H1 (cell line): ENCODE measurements at regions not wholly inside any gene's neighbourhood (a gene's known extent, or its start where the extent isn't known, plus 50 kb on each side); places are given as distances from the start of the nearest gene placed in this dataset.

Source experiments
- CREB1 ChIP-seq: IDR thresholded peaks from 2 replicates; pipeline ENCODE4 v1.6.1; 2012; ENCODE audit warnings: inconsistent platforms
- JUN ChIP-seq: IDR thresholded peaks from 2 replicates; pipeline ENCODE4 v1.6.1; 2011; ENCODE audit warnings: low read depth, mild to moderate bottlenecking, improper control_type of control experiment, low read length
- KDM1A ChIP-seq: fragments of 200-600, 300-600 bp; sonication (generic); IDR thresholded peaks from 2 replicates; pipeline ENCODE4 v1.7.1; 2016; ENCODE audit warnings: mild to moderate bottlenecking, low read length, borderline replicate concordance
- RBBP5 ChIP-seq: IDR thresholded peaks from 2 replicates; pipeline ENCODE4 v1.7.1; 2012; ENCODE audit warnings: low read depth, mild to moderate bottlenecking, inconsistent platforms, low read length, moderate library complexity, borderline replicate concordance
- SIN3A ChIP-seq, 2 experiments: IDR thresholded peaks in 1 of 2; conservative IDR thresholded peaks in 1 of 2; 2 replicates each; pipeline ENCODE4 v1.6.1; 2011 to 2012; ENCODE audit warnings: low read length in 2 of 2, improper control_type of control experiment in 1 of 2, low read depth in 1 of 2, mild to moderate bottlenecking in 1 of 2
- SP2 ChIP-seq: IDR thresholded peaks from 2 replicates; pipeline ENCODE4 v1.6.1; 2012; ENCODE audit warnings: mild to moderate bottlenecking, low read length, inconsistent platforms
- TF ChIP-seq, protein P1 (sequence below), 3 experiments: IDR thresholded peaks; 1 replicate in 2 of 3; 2 replicates in 1 of 3; pipeline versions ENCODE4 v1.5.1 to v1.6.1; 2011; ENCODE audit warnings: low read length in 3 of 3, mild to moderate bottlenecking in 3 of 3, inconsistent platforms in 2 of 3, low read depth in 1 of 3, moderate library complexity in 1 of 3; ENCODE audit not compliant: insufficient read depth in 1 of 3; ENCODE audit errors: control extremely low read depth in 1 of 3
- TF ChIP-seq, protein P2 (sequence below): IDR thresholded peaks from 2 replicates; pipeline ENCODE4 v1.6.1; 2011; ENCODE audit warnings: low read depth, mild to moderate bottlenecking, low read length; ENCODE audit not compliant: insufficient read depth

DNA sequence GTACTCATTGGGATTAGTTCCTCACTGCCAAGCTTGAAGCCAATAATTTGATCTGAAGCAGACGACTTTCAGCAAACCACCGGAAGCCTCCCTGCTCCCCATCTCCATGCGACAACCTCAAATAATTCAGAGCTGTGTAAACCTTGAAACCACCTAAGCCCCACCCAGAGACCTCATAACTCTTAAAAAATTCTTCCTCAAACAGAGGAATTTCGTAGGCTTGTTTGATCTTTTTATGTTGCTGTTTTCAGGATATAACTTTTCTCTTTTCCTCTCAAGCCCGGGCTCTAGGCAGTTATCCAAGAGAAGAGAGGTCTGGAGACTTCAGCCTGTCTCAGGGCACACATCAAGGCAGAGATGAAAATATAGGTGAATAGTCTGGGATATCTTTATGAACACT, 311.6 kb downstream of the KCNRG start:
- TF ChIP-seq JUN (no peak), KDM1A (no peak), SIN3A (conservative IDR thresholded peaks at IDR 0.05 in 1 of 2, IDR thresholded peaks at IDR 0.05 in 1 of 2; ENCODE audit: low read depth in 1 of 2, low read length in 2 of 2) (no peak), CREB1 (no peak), SP2 (no peak), RBBP5 (no peak)
- TF ChIP-seq, protein P1, sequence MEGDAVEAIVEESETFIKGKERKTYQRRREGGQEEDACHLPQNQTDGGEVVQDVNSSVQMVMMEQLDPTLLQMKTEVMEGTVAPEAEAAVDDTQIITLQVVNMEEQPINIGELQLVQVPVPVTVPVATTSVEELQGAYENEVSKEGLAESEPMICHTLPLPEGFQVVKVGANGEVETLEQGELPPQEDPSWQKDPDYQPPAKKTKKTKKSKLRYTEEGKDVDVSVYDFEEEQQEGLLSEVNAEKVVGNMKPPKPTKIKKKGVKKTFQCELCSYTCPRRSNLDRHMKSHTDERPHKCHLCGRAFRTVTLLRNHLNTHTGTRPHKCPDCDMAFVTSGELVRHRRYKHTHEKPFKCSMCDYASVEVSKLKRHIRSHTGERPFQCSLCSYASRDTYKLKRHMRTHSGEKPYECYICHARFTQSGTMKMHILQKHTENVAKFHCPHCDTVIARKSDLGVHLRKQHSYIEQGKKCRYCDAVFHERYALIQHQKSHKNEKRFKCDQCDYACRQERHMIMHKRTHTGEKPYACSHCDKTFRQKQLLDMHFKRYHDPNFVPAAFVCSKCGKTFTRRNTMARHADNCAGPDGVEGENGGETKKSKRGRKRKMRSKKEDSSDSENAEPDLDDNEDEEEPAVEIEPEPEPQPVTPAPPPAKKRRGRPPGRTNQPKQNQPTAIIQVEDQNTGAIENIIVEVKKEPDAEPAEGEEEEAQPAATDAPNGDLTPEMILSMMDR (IDR thresholded peaks at IDR 0.05; ENCODE audit: control extremely low read depth in 1 of 3, insufficient read depth in 1 of 3, low read depth in 1 of 3, low read length in 3 of 3): no peak
- TF ChIP-seq, protein P2, sequence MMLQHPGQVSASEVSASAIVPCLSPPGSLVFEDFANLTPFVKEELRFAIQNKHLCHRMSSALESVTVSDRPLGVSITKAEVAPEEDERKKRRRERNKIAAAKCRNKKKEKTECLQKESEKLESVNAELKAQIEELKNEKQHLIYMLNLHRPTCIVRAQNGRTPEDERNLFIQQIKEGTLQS: no peak
